K562 (cell line): ENCODE measurements at regions not wholly inside any gene's neighbourhood (a gene's known extent, or its start where the extent isn't known, plus 50 kb on each side); places are given as distances from the start of the nearest gene placed in this dataset.

Experiments
- ATAC-seq: fragments of 200-7000 bp; cut with Tn5 transposase; 3 replicates; pipeline ENCODE4 v1.9.1; 2020; ENCODE audit warnings: moderate library complexity
- BruUV-seq: library from RNA; stranded (reverse); fragments of 400-500 nt; replicated peaks from 2 replicates; lab custom pipeline; 2021; lab: Mats Ljungman, UMichigan
- CTCF ChIA-PET: fragments of 300-600 bp; formaldehyde crosslinking; extraction: SDS; loops from one replicate; lab custom pipeline; 2021; ENCODE audit warnings: low intra/inter-chr PET ratio; lab: Yijun Ruan, JAX
- POLR2A ChIA-PET: fragments of 300-600, 350-650 bp; sonication (Branson Sonifier 250); formaldehyde crosslinking; extraction: SDS; loops from one replicate; lab custom pipeline; 2021; ENCODE audit warnings: antibody characterized with exemption, inconsistent platforms; lab: Yijun Ruan, JAX
- DNase-seq, 4 experiments: peaks; one replicate each; pipeline versions ENCODE4 v3.0.0 to v3.0.0-alpha.2; 2011 to 2018; ENCODE audit warnings: low spot score in 3 of 4, mixed read lengths in 3 of 4; ENCODE audit errors: extremely low read depth in 1 of 4
- FAIRE-seq: peaks from 2 replicates; lab custom pipeline; 2011; peaks lifted over from hg19 to GRCh38; lab: Jason Lieb, UNC
- H2AFZ ChIP-seq: 2 replicates; pipeline ENCODE4 v1.6.0; 2011; ENCODE audit warnings: low read depth, low read length, control low read depth, inconsistent platforms
- H3K27ac ChIP-seq: fragments of 200-600 bp; 3 replicates; pipeline ENCODE4 v1.8.0; 2011; ENCODE audit warnings: low read depth, mild to moderate bottlenecking, control low read depth, inconsistent platforms, low read length, moderate library complexity, mixed read lengths; ENCODE audit errors: extremely low read depth
- H3K27me3 ChIP-seq, 2 experiments: fragments of 300-600 bp in 1 of 2; 2 replicates in 1 of 2; 3 replicates in 1 of 2; pipeline versions ENCODE4 v1.6.0 to v1.8.0; 2011; ENCODE audit warnings: inconsistent platforms in 2 of 2, low read length in 2 of 2, mild to moderate bottlenecking in 1 of 2, mixed read lengths in 1 of 2, moderate library complexity in 1 of 2; ENCODE audit not compliant: control insufficient read depth in 2 of 2, insufficient read depth in 2 of 2
- H3K36me3 ChIP-seq: fragments of 300-600 bp; 3 replicates; pipeline ENCODE4 v1.8.0; 2011; ENCODE audit warnings: mild to moderate bottlenecking, low read length, inconsistent platforms; ENCODE audit not compliant: control insufficient read depth, insufficient read depth
- H3K4me1 ChIP-seq, 2 experiments: fragments of 200-600 bp in 1 of 2; replicated peaks in 1 of 2; 2 replicates in 1 of 2; 3 replicates in 1 of 2; pipeline versions ENCODE4 v1.5.1 to v1.8.0; 2011; ENCODE audit warnings: inconsistent platforms in 2 of 2, low read length in 2 of 2, mild to moderate bottlenecking in 1 of 2, mixed read lengths in 1 of 2, moderate library complexity in 1 of 2; ENCODE audit not compliant: control insufficient read depth in 2 of 2, insufficient read depth in 2 of 2
- H3K4me2 ChIP-seq: 2 replicates; pipeline ENCODE4 v1.6.1; 2011; ENCODE audit warnings: low read length, control low read depth, inconsistent platforms, mixed read lengths; ENCODE audit not compliant: insufficient read depth
- H3K4me3 ChIP-seq: fragments of 200-600 bp; sonication (generic), shearing (Covaris generic); 2 replicates; pipeline ENCODE4 v1.5.1; 2016; ENCODE audit warnings: control low read depth, inconsistent platforms
- H3K79me2 ChIP-seq: fragments of 200-600 bp; 3 replicates; pipeline ENCODE4 v1.8.0; 2011; ENCODE audit warnings: low read length, inconsistent platforms; ENCODE audit not compliant: control insufficient read depth, insufficient read depth
- H3K9ac ChIP-seq, 2 experiments: 2 replicates each; pipeline versions ENCODE4 v1.6.0 to v1.6.1; 2011; ENCODE audit warnings: low read depth in 2 of 2, low read length in 2 of 2, control low read depth in 1 of 2, inconsistent platforms in 1 of 2, mild to moderate bottlenecking in 1 of 2, mixed read lengths in 1 of 2; ENCODE audit not compliant: insufficient read depth in 1 of 2
- H3K9me1 ChIP-seq: one replicate; pipeline ENCODE4 v1.6.0; 2011; ENCODE audit warnings: inconsistent platforms, mild to moderate bottlenecking, low read length, moderate library complexity; ENCODE audit not compliant: control insufficient read depth, insufficient read depth
- H3K9me3 ChIP-seq: replicated peaks from 2 replicates; pipeline ENCODE4 v1.5.1; 2011; ENCODE audit warnings: low read depth, low read length, inconsistent platforms; ENCODE audit not compliant: control insufficient read depth, insufficient read depth
- H4K20me1 ChIP-seq: replicated peaks from 2 replicates; pipeline ENCODE4 v1.6.1; 2011; ENCODE audit warnings: low read length, inconsistent platforms, mixed read lengths; ENCODE audit not compliant: control insufficient read depth, insufficient read depth
- ASH1L ChIP-seq: fragments of 450-650 bp; IDR thresholded peaks from 2 replicates; pipeline ENCODE4 v1.6.1; 2018; ENCODE audit warnings: borderline replicate concordance, mild to moderate bottlenecking, low read depth; ENCODE audit not compliant: partially characterized antibody
- E2F5 ChIP-seq: sonication (generic); formaldehyde crosslinking; IDR thresholded peaks from 2 replicates; pipeline ENCODE4 v1.8.0; 2022; ENCODE audit warnings: mild to moderate bottlenecking, missing genetic modification reagents
- ETS2 ChIP-seq: IDR thresholded peaks from 2 replicates; pipeline ENCODE4 v1.6.1; 2016; ENCODE audit warnings: borderline replicate concordance, missing genetic modification characterization, mild to moderate bottlenecking, moderate library complexity, missing compliant biosample characterization; ENCODE audit not compliant: poor library complexity, severe bottlenecking
- HBP1 ChIP-seq: fragments of 450-650 bp; formaldehyde crosslinking; IDR thresholded peaks from 2 replicates; pipeline ENCODE4 v1.4.0; 2022; ENCODE audit warnings: missing genetic modification characterization
- HDGF ChIP-seq: fragments of 450-650 bp; IDR thresholded peaks from 2 replicates; pipeline ENCODE4 v1.6.1; 2016
- ID3 ChIP-seq, 2 experiments: fragments of 250-450 bp in 1 of 2; fragments of 450-650 bp in 1 of 2; sonication (Bioruptor Pico) in 1 of 2; IDR thresholded peaks; 2 replicates each; pipeline versions ENCODE4 v1.6.1 to v1.8.0; 2016 to 2021; ENCODE audit warnings: mild to moderate bottlenecking in 2 of 2, moderate library complexity in 2 of 2, missing compliant biosample characterization in 1 of 2, missing genetic modification characterization in 1 of 2
- SPI1 ChIP-seq: IDR thresholded peaks from 2 replicates; pipeline ENCODE4 v1.6.1; 2011; ENCODE audit warnings: low read depth, low read length, control low read depth, borderline replicate concordance
- ZC3H11A ChIP-seq: IDR thresholded peaks from 2 replicates; pipeline ENCODE4 v1.6.1; 2012; ENCODE audit warnings: low read depth, low read length, improper control_type of control experiment
- ZNF217 ChIP-seq: sonication (generic); formaldehyde crosslinking; IDR thresholded peaks from 2 replicates; pipeline ENCODE4 v1.8.0; 2022; ENCODE audit warnings: mild to moderate bottlenecking, missing genetic modification reagents
- ZNF518B ChIP-seq: fragments of 250-450 bp; sonication (Bioruptor Pico); IDR thresholded peaks from 2 replicates; pipeline ENCODE4 v1.5.0; 2021; ENCODE audit warnings: mild to moderate bottlenecking, moderate library complexity
- WGBS: fragments of 100-300 bp; shearing (Covaris generic); methylation state at CpG from one replicate; pipeline ENCODE4 v1.1.6; 2016; ENCODE audit warnings: low coverage, mixed read lengths; ENCODE audit not compliant: insufficient coverage; ENCODE audit errors: missing lambda C conversion rate; 5-methylcytosine and 5-hydroxymethylcytosine counted together
- in situ Hi-C: fragments of 300-500 bp; cut with MboI; formaldehyde crosslinking; loops from 4 replicates; pipeline ENCODE4 v1.15.0; 2018; ENCODE audit warnings: inconsistent platforms, mixed read lengths
- intact Hi-C: fragments of 100-400 bp; cut with micrococcal nuclease; formaldehyde crosslinking; loops from 2 replicates; pipeline ENCODE4 v1.14.2; 2022

- no peak for TF ChIP-seq ZNF518B (CRISPR knock-in tag)
- no peak for TF ChIP-seq ZNF217 (CRISPR knock-in tag)
- no peak for TF ChIP-seq HBP1
Observed at GRCh38 chr1:181424786-181425403, 58.4 kb upstream of the CACNA1E start (continued).

GRCh38 chr1:181425566-181425965, 57.8 kb upstream of the CACNA1E start:
- no peaks in the 10 kb centered on the region for H3K9me3 ChIP-seq
- ATAC-seq (no peak), DNase-seq (no peak), FAIRE-seq (no peak)
- no peak overlapping the region for H2AFZ ChIP-seq
- no peaks in the 10 kb centered on the region for H3K9me1 ChIP-seq
- no peak overlapping the region for H3K9ac ChIP-seq
- no TSS peak for BruUV-seq
- POLR2A ChIA-PET, result interaction anchor here (1.1 to 1.6 kb wide), 3 partner anchors 8 to 19 kb away, joined by 3 to 4 read pairs (median 3); no protein-coding TSS in a partner anchor
- no peak overlapping the region for H3K4me3 ChIP-seq
- TF ChIP-seq ID3 (CRISPR knock-in tag; IDR thresholded peaks at IDR 0.05), result no peak
- TF ChIP-seq ID3 (tag; IDR thresholded peaks at IDR 0.05), result no peak
- TF ChIP-seq ETS2 (tag), result no peak
- no peak for TF ChIP-seq HDGF
- peak; percentile 19; the same call in 1 of the 2 replicates for TF ChIP-seq SPI1
- TF ChIP-seq E2F5 (CRISPR knock-in tag), result no peak
- TF ChIP-seq ZC3H11A, result no peak
- TF ChIP-seq ASH1L, result no peak
- no peaks in the 10 kb centered on the region for H3K4me1 ChIP-seq
- H4K20me1 ChIP-seq, result peaks cover 3% of the 10 kb centered on the region; the same call in 1 of the 2 replicates
- no peak overlapping the region for H3K27ac ChIP-seq
- intact Hi-C loops, result loop anchor here (1.0 to 10.0 kb wide), 3 partner anchors 235 to 512 kb away; partner anchors contain the start of gene IER5
- H3K36me3 ChIP-seq, result no peaks in the 10 kb centered on the region
- no peak overlapping the region for H3K4me2 ChIP-seq
- H3K79me2 ChIP-seq, result no peaks in the 10 kb centered on the region
- CTCF ChIA-PET, result interaction anchor here (0.7 to 6.8 kb wide), 9 partner anchors 11 to 1881 kb away, joined by 3 to 127 read pairs (median 3); no protein-coding TSS in a partner anchor
- H3K27me3 ChIP-seq, result peaks cover 3 to 8% of the 10 kb centered on the region in 2 experiments; a peak in 4 of 5 replicates
- 1% methylated on average over 8 of the region's 8 CpGs for WGBS
- in situ Hi-C loops, result no loop called here
